HL-60/S4 (cell line): ENCODE measurements at regions not wholly inside any gene's neighbourhood (a gene's known extent, or its start where the extent isn't known, plus 50 kb on each side); places are given as distances from the start of the nearest gene placed in this dataset.

Experiments
- in situ Hi-C: fragments of 300-500 bp; cut with MboI; formaldehyde crosslinking; loops from 2 replicates; pipeline ENCODE4 v1.14.3; 2022; ENCODE audit warnings: low sequenced_read_pairs

DNA sequence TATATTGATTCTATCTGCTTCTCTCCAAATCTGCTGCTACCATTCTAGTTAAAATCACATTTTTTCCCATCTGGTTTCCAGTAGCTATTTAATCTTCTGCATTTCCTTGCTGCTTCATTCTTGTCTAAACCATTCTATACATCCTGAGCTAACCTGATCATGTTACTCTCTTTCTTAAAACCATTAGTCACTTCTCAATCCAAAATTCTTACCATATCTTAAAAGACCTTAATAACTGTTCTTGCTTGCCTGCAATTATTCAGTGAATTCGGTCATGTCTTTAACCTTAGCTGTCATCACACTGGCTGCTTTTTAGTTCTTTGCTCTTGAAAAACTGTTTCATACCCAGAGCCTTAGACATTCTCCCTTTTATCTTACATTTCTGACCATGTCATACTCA lies 56.4 kb upstream of the PZP start:
- in situ Hi-C loops, result no loop called here

DNA sequence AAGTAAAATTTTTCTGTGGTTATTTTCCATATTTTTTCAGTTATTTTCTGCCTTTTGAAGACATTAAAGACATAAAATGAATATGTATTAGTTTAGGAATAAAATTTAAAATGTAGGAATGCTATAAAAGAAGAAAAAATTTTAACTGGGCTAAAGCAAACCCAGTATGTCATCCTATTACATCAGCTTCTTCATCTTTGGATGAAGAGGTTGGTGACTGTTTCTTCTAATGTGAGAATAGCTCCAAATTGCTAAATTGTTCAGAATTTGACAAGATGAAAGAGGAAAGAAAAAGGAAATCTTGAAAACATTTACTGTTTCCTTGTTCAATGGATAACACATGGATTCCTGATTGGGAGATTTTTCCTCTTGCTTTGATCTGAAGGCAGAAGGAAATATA lies 52.7 kb upstream of the PZP start:
- in situ Hi-C loops, result no loop called here

DNA sequence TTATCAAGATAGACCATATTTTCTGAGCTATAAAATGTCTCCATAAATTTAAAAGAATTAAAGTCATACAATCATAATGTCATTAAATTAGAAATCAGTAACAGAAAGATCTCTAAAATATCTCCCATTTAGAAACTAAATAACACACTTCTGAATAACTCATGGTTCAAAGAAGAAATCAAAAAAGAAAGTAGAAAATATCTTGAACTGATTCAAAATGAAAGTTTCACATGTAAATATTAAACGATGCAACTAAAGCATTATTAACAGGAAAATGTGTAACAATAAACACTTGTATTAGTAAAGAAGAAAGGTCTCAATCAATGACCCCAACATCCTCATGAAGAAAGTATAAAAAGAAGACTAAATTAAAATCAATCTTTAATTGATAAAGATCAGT lies 50.5 kb upstream of the PZP start:
- in situ Hi-C loops, result no loop called here
